ENCODE measurements at regions not wholly inside any gene's neighbourhood (a gene's known extent, or its start where the extent isn't known, plus 50 kb on each side); places are given as distances from the start of the nearest gene placed in this dataset.

- TF ChIP-seq HDAC2 (IDR thresholded peaks at IDR 0.05; ENCODE audit: borderline replicate concordance in 1 of 2, low read depth in 2 of 2, low read length in 2 of 2), result no peak
- no peak for TF ChIP-seq GABPA (IDR thresholded peaks at IDR 0.05; ENCODE audit: borderline replicate concordance, insufficient read depth, low read length)
- TF ChIP-seq KDM1A (IDR thresholded peaks at IDR 0.05; ENCODE audit: borderline replicate concordance, low read length), result no peak
- no peak for TF ChIP-seq BRCA1 (IDR thresholded peaks at IDR 0.05; ENCODE audit: low read depth, low read length)
- TF ChIP-seq SRF (IDR thresholded peaks at IDR 0.05; ENCODE audit: low read depth, low read length), result no peak
- TF ChIP-seq SIX5 (IDR thresholded peaks at IDR 0.05; ENCODE audit: low read depth, low read length), result no peak
- TF ChIP-seq SP4 (IDR thresholded peaks at IDR 0.05; ENCODE audit: low read length), result no peak
- TF ChIP-seq BCL11A (IDR thresholded peaks at IDR 0.05; ENCODE audit: low read depth in 2 of 2, low read length in 2 of 2), result no peak
- TF ChIP-seq ASH2L (IDR thresholded peaks at IDR 0.05; ENCODE audit: low read length), result no peak
- no peak for TF ChIP-seq FOSL1 (IDR thresholded peaks at IDR 0.05; ENCODE audit: insufficient read depth, low read depth, low read length)
- no peak for TF ChIP-seq TAF7 (optimal IDR thresholded peaks at IDR 0.05; ENCODE audit: borderline replicate concordance, low read depth, low read length)
- no peak for TF ChIP-seq CHD1 (IDR thresholded peaks at IDR 0.05; ENCODE audit: low read depth, low read length)
Observed at GRCh38 chr15:77732514-77733335, 100.0 kb upstream of the LINGO1 start (continued).

Data from H1 (cell line).